OCI-LY7 (cell line): ENCODE measurements at regions not wholly inside any gene's neighbourhood (a gene's known extent, or its start where the extent isn't known, plus 50 kb on each side); places are given as distances from the start of the nearest gene placed in this dataset.

Experiments
- CTCF ChIP-seq: fragments of 200-600 bp; sonication (generic); conservative IDR thresholded peaks from 2 replicates; pipeline ENCODE4 v1.5.1; 2014; ENCODE audit warnings: mild to moderate bottlenecking, antibody characterized with exemption, low read length, moderate library complexity, mixed read lengths
- EZH2phosphoT487 ChIP-seq: fragments of 200-600 bp; sonication (generic); IDR thresholded peaks from 2 replicates; pipeline ENCODE4 v1.6.1; 2018; ENCODE audit warnings: low read depth, borderline replicate concordance, mild to moderate bottlenecking, mixed run types, antibody characterized with exemption, low read length, moderate library complexity, mixed read lengths

- no peak for TF ChIP-seq CTCF
- no peak for TF ChIP-seq EZH2phosphoT487
Observed at GRCh38 chr4:137370679-137371078, 161.6 kb downstream of the PCDH18 start.
